ENCODE measurements at regions not wholly inside any gene's neighbourhood (a gene's known extent, or its start where the extent isn't known, plus 50 kb on each side); places are given as distances from the start of the nearest gene placed in this dataset.
A peak's percentile ranks its signal among the peaks of the same experiment; 100 is the strongest.

DNA sequence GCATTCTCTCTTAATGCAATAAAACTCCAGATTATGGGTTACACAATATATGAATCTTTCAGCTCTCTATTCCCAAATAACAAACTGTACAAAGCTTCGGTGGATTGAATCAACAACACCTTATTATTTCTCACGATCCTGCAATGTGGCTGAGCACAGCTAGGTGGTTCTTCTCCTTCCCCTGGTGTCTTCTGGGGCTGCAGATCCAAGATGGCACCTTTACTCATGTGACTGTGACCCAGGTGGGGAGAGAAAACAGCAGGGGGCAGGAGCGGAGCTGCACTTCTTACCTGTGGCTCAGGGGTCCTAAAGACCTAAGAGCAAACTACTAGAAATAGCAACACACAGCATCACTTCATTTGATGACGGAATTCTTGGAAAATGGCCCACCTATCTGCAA is 233.1 kb downstream of the IRX1 start:
- DNase-seq (ENCODE audit: extremely low spot score), result no peak
- 83% methylated on average over 4 of the region's 4 CpGs for WGBS
- Histone ChIP-seq H3K36me3 (no peaks in the 10 kb centered on the region), H3K9me3 (no peaks in the 10 kb centered on the region), H3K27ac (replicated peaks in 1 of 4) (no peak overlapping the region), H3K27me3 (no peaks in the 10 kb centered on the region), H3K4me3 (no peak overlapping the region), H3K4me1 (no peaks in the 10 kb centered on the region)
- TF ChIP-seq POLR2AphosphoS5 (IDR thresholded peaks at IDR 0.05) (no peak), EP300 (IDR thresholded peaks at IDR 0.05) (no peak), POLR2A (IDR thresholded peaks at IDR 0.05; ENCODE audit: low read depth) (no peak)
- TF ChIP-seq, protein P1, sequence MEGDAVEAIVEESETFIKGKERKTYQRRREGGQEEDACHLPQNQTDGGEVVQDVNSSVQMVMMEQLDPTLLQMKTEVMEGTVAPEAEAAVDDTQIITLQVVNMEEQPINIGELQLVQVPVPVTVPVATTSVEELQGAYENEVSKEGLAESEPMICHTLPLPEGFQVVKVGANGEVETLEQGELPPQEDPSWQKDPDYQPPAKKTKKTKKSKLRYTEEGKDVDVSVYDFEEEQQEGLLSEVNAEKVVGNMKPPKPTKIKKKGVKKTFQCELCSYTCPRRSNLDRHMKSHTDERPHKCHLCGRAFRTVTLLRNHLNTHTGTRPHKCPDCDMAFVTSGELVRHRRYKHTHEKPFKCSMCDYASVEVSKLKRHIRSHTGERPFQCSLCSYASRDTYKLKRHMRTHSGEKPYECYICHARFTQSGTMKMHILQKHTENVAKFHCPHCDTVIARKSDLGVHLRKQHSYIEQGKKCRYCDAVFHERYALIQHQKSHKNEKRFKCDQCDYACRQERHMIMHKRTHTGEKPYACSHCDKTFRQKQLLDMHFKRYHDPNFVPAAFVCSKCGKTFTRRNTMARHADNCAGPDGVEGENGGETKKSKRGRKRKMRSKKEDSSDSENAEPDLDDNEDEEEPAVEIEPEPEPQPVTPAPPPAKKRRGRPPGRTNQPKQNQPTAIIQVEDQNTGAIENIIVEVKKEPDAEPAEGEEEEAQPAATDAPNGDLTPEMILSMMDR (IDR thresholded peaks at IDR 0.05), result no peak
- intact Hi-C loops (cut with DNase I), result no loop called here

DNA sequence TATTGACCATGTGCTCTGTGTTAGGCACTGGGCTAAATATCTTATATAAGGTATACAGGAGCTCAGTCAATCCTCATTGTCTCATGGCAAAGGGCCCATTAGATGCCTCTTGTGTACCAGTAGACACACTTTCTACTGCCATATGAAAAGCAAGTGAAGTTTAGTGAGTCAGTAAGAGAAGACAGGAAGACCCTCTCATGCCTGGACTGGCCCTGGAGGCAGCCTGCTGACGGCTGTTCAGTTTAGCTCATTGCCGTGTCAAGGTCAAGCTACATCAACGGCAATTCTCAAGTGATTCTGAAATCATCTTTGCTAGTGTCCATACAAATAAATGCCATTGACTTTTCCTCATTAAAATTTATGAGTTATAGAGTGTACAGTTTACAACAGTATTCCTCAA is 237.9 kb downstream of the IRX1 start:
- peak; percentile 29 for DNase-seq (ENCODE audit: extremely low spot score)
- H3K4me1 ChIP-seq, result no peaks in the 10 kb centered on the region
- no peaks in the 10 kb centered on the region for H3K9me3 ChIP-seq
- no peaks in the 10 kb centered on the region for H3K36me3 ChIP-seq
- no peak overlapping the region for H3K27ac ChIP-seq (replicated peaks in 1 of 4)
- H3K4me3 ChIP-seq, result no peak overlapping the region
- intact Hi-C loops (cut with DNase I), result no loop called here
- TF ChIP-seq POLR2AphosphoS5 (IDR thresholded peaks at IDR 0.05) (no peak), POLR2A (IDR thresholded peaks at IDR 0.05; ENCODE audit: low read depth) (no peak), EP300 (IDR thresholded peaks at IDR 0.05) (no peak)
- TF ChIP-seq, protein P1 (IDR thresholded peaks at IDR 0.05), result no peak
- WGBS, result 82% methylated on average over 3 of the region's 3 CpGs
- H3K27me3 ChIP-seq, result no peaks in the 10 kb centered on the region

DNA sequence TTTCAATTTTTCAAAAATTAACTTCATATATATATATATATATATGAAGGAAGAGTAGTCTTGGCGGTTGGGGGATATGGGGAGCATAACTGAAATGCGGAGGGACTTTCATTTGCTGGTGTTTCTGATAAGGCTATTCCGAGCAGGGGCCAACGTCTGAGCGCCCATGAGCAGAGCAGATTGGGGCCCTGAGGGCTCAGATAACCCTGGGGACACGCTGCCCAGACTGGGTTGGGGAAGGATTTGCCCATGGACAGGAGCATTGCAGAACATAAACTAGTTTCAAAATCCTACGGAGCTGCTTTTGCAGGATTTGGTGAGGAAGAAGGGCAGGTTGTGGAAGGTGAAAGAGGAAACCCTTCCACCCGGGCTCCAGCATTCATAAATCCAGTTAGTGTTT is 240.2 kb downstream of the IRX1 start:
- 85% methylated on average over 8 of the region's 8 CpGs for WGBS
- Histone ChIP-seq H3K4me3 (no peak overlapping the region), H3K36me3 (no peaks in the 10 kb centered on the region), H3K9me3 (no peaks in the 10 kb centered on the region), H3K27me3 (no peaks in the 10 kb centered on the region), H3K27ac (replicated peaks in 1 of 4) (no peak overlapping the region), H3K4me1 (no peaks in the 10 kb centered on the region)
- DNase-seq (ENCODE audit: extremely low spot score), result peak; percentile 68
- intact Hi-C loops (cut with DNase I), result no loop called here
- no peak for TF ChIP-seq EP300 (IDR thresholded peaks at IDR 0.05)
- TF ChIP-seq, protein P1 (IDR thresholded peaks at IDR 0.05), result no peak
- no peak for TF ChIP-seq POLR2A (IDR thresholded peaks at IDR 0.05; ENCODE audit: low read depth)
- TF ChIP-seq POLR2AphosphoS5 (IDR thresholded peaks at IDR 0.05), result no peak

DNA sequence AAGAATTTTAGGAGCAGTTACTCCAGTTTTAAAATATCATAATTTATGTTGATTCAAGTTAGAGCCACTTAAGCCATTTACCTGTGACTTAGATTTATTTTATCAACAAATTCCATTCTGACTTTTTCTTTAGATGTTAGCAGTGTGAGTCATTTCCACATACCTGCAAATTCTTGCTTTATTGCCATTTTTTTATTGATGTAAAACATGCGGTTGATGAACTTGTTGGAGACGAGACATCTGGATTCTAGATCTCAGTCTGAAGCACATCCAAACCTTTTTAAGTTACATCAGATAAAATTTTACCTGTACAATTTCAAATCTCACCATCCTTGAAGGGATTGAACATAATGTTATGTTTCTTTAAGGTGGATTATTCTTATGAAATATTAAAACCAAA is 240.9 kb downstream of the IRX1 start:
- no peaks in the 10 kb centered on the region for H3K27me3 ChIP-seq
- no peak overlapping the region for H3K27ac ChIP-seq (replicated peaks in 1 of 4)
- no peak for TF ChIP-seq POLR2AphosphoS5 (IDR thresholded peaks at IDR 0.05)
- TF ChIP-seq, protein P1 (IDR thresholded peaks at IDR 0.05), result no peak
- TF ChIP-seq EP300 (IDR thresholded peaks at IDR 0.05), result no peak
- no peak for TF ChIP-seq POLR2A (IDR thresholded peaks at IDR 0.05; ENCODE audit: low read depth)
- H3K4me3 ChIP-seq, result no peak overlapping the region
- intact Hi-C loops (cut with DNase I), result no loop called here
- WGBS, result 53% methylated on average over 2 of the region's 2 CpGs
- H3K36me3 ChIP-seq, result no peaks in the 10 kb centered on the region
- no peaks in the 10 kb centered on the region for H3K9me3 ChIP-seq
- H3K4me1 ChIP-seq, result no peaks in the 10 kb centered on the region
- DNase-seq (ENCODE audit: extremely low spot score), result no peak

DNA sequence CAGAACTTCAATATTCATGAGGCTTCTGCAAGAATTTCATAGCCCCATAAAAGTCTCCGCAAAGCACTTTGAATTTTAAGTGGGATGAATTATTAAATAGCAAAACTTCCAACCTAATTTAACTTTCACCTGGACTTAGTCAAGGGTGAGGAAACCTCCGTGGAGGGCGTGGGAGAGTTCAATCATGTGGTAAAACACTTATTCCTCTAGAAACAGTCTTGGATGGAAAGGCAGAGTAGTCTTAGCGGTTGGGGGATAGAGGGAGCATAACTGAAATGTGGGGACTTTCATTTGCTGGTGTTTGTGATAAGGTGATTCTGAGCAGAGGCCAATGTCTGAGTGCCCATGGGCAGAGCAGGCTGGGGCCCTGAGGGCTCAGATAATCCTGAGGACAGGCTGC is 241.9 kb downstream of the IRX1 start:
- H3K36me3 ChIP-seq, result no peaks in the 10 kb centered on the region
- TF ChIP-seq EP300 (IDR thresholded peaks at IDR 0.05), result no peak
- no peak for TF ChIP-seq POLR2A (IDR thresholded peaks at IDR 0.05; ENCODE audit: low read depth)
- TF ChIP-seq POLR2AphosphoS5 (IDR thresholded peaks at IDR 0.05), result no peak
- TF ChIP-seq, protein P1 (IDR thresholded peaks at IDR 0.05), result no peak
- no peaks in the 10 kb centered on the region for H3K27me3 ChIP-seq
- H3K4me3 ChIP-seq, result no peak overlapping the region
- H3K9me3 ChIP-seq, result no peaks in the 10 kb centered on the region
- intact Hi-C loops (cut with DNase I), result no loop called here
- H3K27ac ChIP-seq (replicated peaks in 1 of 4), result no peak overlapping the region
- peak; percentile 55 for DNase-seq (ENCODE audit: extremely low spot score)
- 89% methylated on average over 4 of the region's 4 CpGs for WGBS
- H3K4me1 ChIP-seq, result no peaks in the 10 kb centered on the region
